B cell (primary cell): ENCODE measurements at regions not wholly inside any gene's neighbourhood (a gene's known extent, or its start where the extent isn't known, plus 50 kb on each side); places are given as distances from the start of the nearest gene placed in this dataset.

Source experiments
- ATAC-seq: fragments of 200-7000 bp; cut with Tn5 transposase; one replicate; pipeline ENCODE4 v1.10.0; 2021; ENCODE audit warnings: low read depth, mild to moderate bottlenecking, moderate number of reproducible peaks, moderate library complexity
- CTCF ChIA-PET: fragments of 350-600 bp; sonication (Branson Sonifier 250); formaldehyde crosslinking; loops from one replicate; lab custom pipeline; 2021; ENCODE audit warnings: antibody characterized with exemption, inconsistent platforms; lab: Charles Lee
- POLR2A ChIA-PET: fragments of 350-600 bp; sonication (Branson Sonifier 250); formaldehyde crosslinking; loops from one replicate; lab custom pipeline; 2021; ENCODE audit warnings: antibody characterized with exemption; lab: Charles Lee
- DNase-seq: peaks from one replicate; pipeline ENCODE4 v3.0.0; 2013
- H2AFZ ChIP-seq: 2 replicates; pipeline ENCODE4 v1.6.1; 2012; ENCODE audit warnings: mild to moderate bottlenecking, low read depth, low read length; ENCODE audit not compliant: insufficient read depth, poor library complexity, severe bottlenecking
- H3K27ac ChIP-seq, 2 donors: 1 replicate in 1 of 2; 2 replicates in 1 of 2; pipeline ENCODE4 v1.5.1; 2012 to 2013; ENCODE audit warnings: low read length in 2 of 2, mild to moderate bottlenecking in 2 of 2, moderate library complexity in 1 of 2
- H3K27me3 ChIP-seq, 4 experiments: fragments of 200-600 bp in 1 of 4; sonication (generic) in 1 of 4; replicated peaks in 1 of 4; 1 replicate in 2 of 4; 2 replicates in 2 of 4; pipeline versions ENCODE4 v1.6.1 to v1.7.0; 2013 to 2016; ENCODE audit warnings: low read length in 3 of 4, mild to moderate bottlenecking in 2 of 4, mixed read lengths in 1 of 4, moderate library complexity in 1 of 4; ENCODE audit not compliant: insufficient read depth in 4 of 4, control insufficient read depth in 3 of 4; ENCODE audit errors: control extremely low read depth in 1 of 4
- H3K36me3 ChIP-seq, 2 experiments: replicated peaks in 1 of 2; 1 replicate in 1 of 2; 2 replicates in 1 of 2; pipeline versions ENCODE4 v1.6.1 to v1.7.1; 2013; ENCODE audit warnings: low read length in 1 of 2; ENCODE audit not compliant: insufficient read depth in 2 of 2, control insufficient read depth in 1 of 2; ENCODE audit errors: control extremely low read depth in 1 of 2, extremely low read depth in 1 of 2
- H3K4me1 ChIP-seq, 2 donors: fragments of 200-600 bp in 1 of 2; sonication (generic) in 1 of 2; 1 replicate in 1 of 2; 2 replicates in 1 of 2; pipeline versions ENCODE4 v1.5.1 to v1.6.1; 2013 to 2017; ENCODE audit warnings: low read length in 2 of 2; ENCODE audit not compliant: control insufficient read depth in 2 of 2, insufficient read depth in 2 of 2
- H3K4me2 ChIP-seq: replicated peaks from 2 replicates; pipeline ENCODE3; 2012; ENCODE audit warnings: mild to moderate bottlenecking, low read depth, low read length; ENCODE audit not compliant: poor library complexity, severe bottlenecking
- H3K4me3 ChIP-seq, 5 experiments: fragments of 200-600 bp in 1 of 5; sonication (generic) in 1 of 5; 1 replicate in 3 of 5; 2 replicates in 2 of 5; pipeline versions ENCODE4 v1.5.1 to v1.7.0; 2011 to 2016; ENCODE audit warnings: low read length in 4 of 5, mild to moderate bottlenecking in 4 of 5, low read depth in 2 of 5, control low read depth in 1 of 5, moderate library complexity in 1 of 5; ENCODE audit not compliant: insufficient read depth in 1 of 5; ENCODE audit errors: control extremely low read depth in 1 of 5, extremely low read depth in 1 of 5
- H3K79me2 ChIP-seq: fragments of 200-600 bp; sonication (generic); one replicate; pipeline ENCODE4 v1.6.0; 2016; ENCODE audit warnings: low read length; ENCODE audit not compliant: control insufficient read depth, insufficient read depth
- H3K9ac ChIP-seq: fragments of 200-600 bp; sonication (generic); 2 replicates; pipeline ENCODE4 v1.6.1; 2017; ENCODE audit warnings: mild to moderate bottlenecking, low read length, moderate library complexity
- H3K9me3 ChIP-seq, 3 donors: one replicate each; pipeline versions ENCODE4 v1.6.1 to v1.7.1; 2013; ENCODE audit warnings: low read length in 2 of 3; ENCODE audit not compliant: control insufficient read depth in 2 of 3, insufficient read depth in 1 of 3; ENCODE audit errors: control extremely low read depth in 1 of 3
- H4K20me1 ChIP-seq: 2 replicates; pipeline ENCODE4 v1.6.0; 2012; ENCODE audit warnings: mild to moderate bottlenecking, low read length; ENCODE audit not compliant: insufficient read depth, control insufficient read depth, poor library complexity, severe bottlenecking
- H3K27ac Mint-ChIP-seq: one replicate; pipeline ENCODE4 v1.8.0; 2021; ENCODE audit warnings: mixed read lengths
- H3K27me3 Mint-ChIP-seq: one replicate; pipeline ENCODE4 v1.8.0; 2021; ENCODE audit warnings: mixed read lengths
- H3K4me1 Mint-ChIP-seq: one replicate; pipeline ENCODE4 v1.8.0; 2021; ENCODE audit warnings: mixed read lengths
- H3K4me3 Mint-ChIP-seq: one replicate; pipeline ENCODE4 v1.8.0; 2021; ENCODE audit warnings: mixed read lengths
- H3K9me3 Mint-ChIP-seq: one replicate; pipeline ENCODE4 v1.8.0; 2022; ENCODE audit warnings: mixed read lengths; ENCODE audit not compliant: insufficient read depth
- CTCF ChIP-seq: fragments of 200-600 bp; IDR thresholded peaks from one replicate; pipeline ENCODE4 v1.8.0; 2022; ENCODE audit warnings: antibody characterized with exemption, mild to moderate bottlenecking
- EZH2 ChIP-seq: IDR thresholded peaks from 2 replicates; pipeline ENCODE4 v1.6.1; 2012; ENCODE audit warnings: borderline replicate concordance, low read depth, mild to moderate bottlenecking, moderate library complexity, low read length; ENCODE audit not compliant: insufficient read depth, poor library complexity, severe bottlenecking
- WGBS: methylation state at CpG from one replicate; pipeline ENCODE4 v1.1.5; 2013; ENCODE audit warnings: missing lambda C conversion rate; ENCODE audit not compliant: insufficient coverage; 5-methylcytosine and 5-hydroxymethylcytosine counted together
- intact Hi-C: fragments of 100-400 bp; cut with micrococcal nuclease; formaldehyde crosslinking; loops from one replicate; pipeline ENCODE4 v1.10.0; 2022

DNA sequence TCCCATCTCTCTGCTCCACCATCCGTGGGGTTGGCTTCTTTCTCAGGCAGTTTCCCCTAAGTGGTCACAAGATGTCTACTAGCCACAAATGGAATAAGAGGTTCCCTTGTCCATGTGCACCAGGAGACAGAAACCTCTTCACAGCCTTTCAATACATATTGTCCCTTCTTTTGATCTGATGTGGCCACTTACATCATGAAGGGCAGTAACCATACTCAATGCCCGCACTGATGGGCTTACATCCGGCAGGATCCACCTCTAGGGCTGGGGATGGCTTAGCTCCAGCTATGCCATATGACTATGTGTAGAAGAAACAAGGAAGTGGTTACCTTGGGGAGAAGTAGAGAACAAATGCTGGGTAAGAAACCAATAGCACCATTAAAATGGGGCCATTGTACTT lies 64.4 kb downstream of the PLEKHG1 start:
- ChIA-PET POLR2A (no interaction called here), CTCF (no interaction called here)
- DNase-seq (no peak), ATAC-seq (no peak)
- H3K79me2 ChIP-seq = peaks cover 96% of the 10 kb centered on the region
- Mint-ChIP-seq H3K4me3 (no peak overlapping the region), H3K9me3 (no peaks in the 10 kb centered on the region), H3K27me3 (no peaks in the 10 kb centered on the region), H3K4me1 (peaks cover 65% of the 10 kb centered on the region), H3K27ac (peak overlapping the region; percentile 62)
- H2AFZ ChIP-seq = no peak overlapping the region
- peaks cover 0 to 3% (median 0%) of the 10 kb centered on the region in 3 donors for H3K9me3 ChIP-seq
- WGBS = 100% methylated on average over 2 of the region's 3 CpGs
- H3K4me1 ChIP-seq = peaks cover 5 to 21% of the 10 kb centered on the region in 2 donors
- H3K27ac ChIP-seq = peak overlapping the region in 1 of 2 donors; percentile 40
- peaks cover 5 to 35% of the 10 kb centered on the region in 2 experiments for H3K36me3 ChIP-seq
- no peak overlapping the region for H3K4me2 ChIP-seq
- intact Hi-C loops = no loop called here
- no peak overlapping the region for H3K9ac ChIP-seq
- H4K20me1 ChIP-seq = peaks cover 20% of the 10 kb centered on the region
- H3K27me3 ChIP-seq = no peaks in the 10 kb centered on the region
- no peak for TF ChIP-seq EZH2
- TF ChIP-seq CTCF = no peak
- H3K4me3 ChIP-seq = no peak overlapping the region

- Mint-ChIP-seq H3K9me3 (no peaks in the 10 kb centered on the region), H3K27ac (peak overlapping the region; percentile 34), H3K4me3 (no peak overlapping the region), H3K4me1 (peaks cover 58% of the 10 kb centered on the region), H3K27me3 (no peaks in the 10 kb centered on the region)
- ATAC-seq = no peak
- intact Hi-C loops = loop anchor here (5.0 kb wide), 1 partner anchor 76 kb away; no protein-coding TSS in a partner anchor
- Histone ChIP-seq H3K9ac (no peak overlapping the region), H3K27ac (peak overlapping the region in 1 of 2 donors; percentile 66), H3K4me3 (no peak overlapping the region), H3K4me2 (no peak overlapping the region), H4K20me1 (peaks cover 20% of the 10 kb centered on the region), H3K4me1 (peaks cover 6 to 21% of the 10 kb centered on the region in 2 donors), H3K79me2 (peaks cover 97% of the 10 kb centered on the region), H3K27me3 (no peaks in the 10 kb centered on the region), H2AFZ (no peak overlapping the region), H3K9me3 (peaks cover 0 to 3% (median 0%) of the 10 kb centered on the region in 3 donors), H3K36me3 (peaks cover 8 to 35% of the 10 kb centered on the region in 2 experiments)
- ChIA-PET CTCF (no interaction called here), POLR2A (no interaction called here)
- DNase-seq = no peak
- WGBS = 81% methylated on average over 4 of the region's 5 CpGs
- TF ChIP-seq CTCF = no peak
- TF ChIP-seq EZH2 = no peak
These were observed 66.4 kb downstream of the PLEKHG1 start for GRCh38 chr6:150666071-150666470.
